IMR-90 (cell line): ENCODE measurements at regions not wholly inside any gene's neighbourhood (a gene's known extent, or its start where the extent isn't known, plus 50 kb on each side); places are given as distances from the start of the nearest gene placed in this dataset.

ENCODE experiments used
- CHD1 ChIP-seq: IDR thresholded peaks from 2 replicates; pipeline ENCODE4 v1.6.1; 2012; ENCODE audit warnings: low read depth, low read length, improper control_type of control experiment
- FOS ChIP-seq: fragments of 150-350 bp; IDR thresholded peaks from 2 replicates; pipeline ENCODE4 v1.6.1; 2016; ENCODE audit warnings: low read depth, low read length
- MAFK ChIP-seq: IDR thresholded peaks from 2 replicates; pipeline ENCODE4 v1.6.1; 2012; ENCODE audit warnings: low read depth, low read length, improper control_type of control experiment
- NFE2L2 ChIP-seq: fragments of 150-350 bp; IDR thresholded peaks from 2 replicates; pipeline ENCODE4 v1.6.1; 2016; ENCODE audit warnings: low read depth, mild to moderate bottlenecking, low read length
- POLR2A ChIP-seq: IDR thresholded peaks from 2 replicates; pipeline ENCODE4 v1.6.1; 2012; ENCODE audit warnings: mild to moderate bottlenecking, low read depth, low read length
- RAD21 ChIP-seq: IDR thresholded peaks from 2 replicates; pipeline ENCODE4 v1.6.1; 2012; ENCODE audit warnings: low read length, improper control_type of control experiment
- RCOR1 ChIP-seq: IDR thresholded peaks from 2 replicates; pipeline ENCODE4 v1.6.1; 2012; ENCODE audit warnings: mild to moderate bottlenecking, low read length, improper control_type of control experiment; ENCODE audit not compliant: insufficient replicate concordance
- TF ChIP-seq, protein P1 (sequence below): conservative IDR thresholded peaks from 2 replicates; pipeline ENCODE4 v1.5.1; 2012; ENCODE audit warnings: mild to moderate bottlenecking, low read depth, low read length, improper control_type of control experiment
- TF ChIP-seq, protein P2 (sequence below): fragments of 150-350 bp; IDR thresholded peaks from 2 replicates; pipeline ENCODE4 v1.6.1; 2016; ENCODE audit warnings: low read depth, mild to moderate bottlenecking, low read length, moderate library complexity, borderline replicate concordance

GRCh38 chr4:125838924-125839323 lies 524.2 kb downstream of the FAT4 start:
- TF ChIP-seq, protein P1, sequence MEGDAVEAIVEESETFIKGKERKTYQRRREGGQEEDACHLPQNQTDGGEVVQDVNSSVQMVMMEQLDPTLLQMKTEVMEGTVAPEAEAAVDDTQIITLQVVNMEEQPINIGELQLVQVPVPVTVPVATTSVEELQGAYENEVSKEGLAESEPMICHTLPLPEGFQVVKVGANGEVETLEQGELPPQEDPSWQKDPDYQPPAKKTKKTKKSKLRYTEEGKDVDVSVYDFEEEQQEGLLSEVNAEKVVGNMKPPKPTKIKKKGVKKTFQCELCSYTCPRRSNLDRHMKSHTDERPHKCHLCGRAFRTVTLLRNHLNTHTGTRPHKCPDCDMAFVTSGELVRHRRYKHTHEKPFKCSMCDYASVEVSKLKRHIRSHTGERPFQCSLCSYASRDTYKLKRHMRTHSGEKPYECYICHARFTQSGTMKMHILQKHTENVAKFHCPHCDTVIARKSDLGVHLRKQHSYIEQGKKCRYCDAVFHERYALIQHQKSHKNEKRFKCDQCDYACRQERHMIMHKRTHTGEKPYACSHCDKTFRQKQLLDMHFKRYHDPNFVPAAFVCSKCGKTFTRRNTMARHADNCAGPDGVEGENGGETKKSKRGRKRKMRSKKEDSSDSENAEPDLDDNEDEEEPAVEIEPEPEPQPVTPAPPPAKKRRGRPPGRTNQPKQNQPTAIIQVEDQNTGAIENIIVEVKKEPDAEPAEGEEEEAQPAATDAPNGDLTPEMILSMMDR, result no peak
- TF ChIP-seq CHD1 (no peak), POLR2A (no peak), MAFK (no peak), RAD21 (no peak), NFE2L2 (no peak), FOS (no peak), RCOR1 (no peak)
- TF ChIP-seq, protein P2, sequence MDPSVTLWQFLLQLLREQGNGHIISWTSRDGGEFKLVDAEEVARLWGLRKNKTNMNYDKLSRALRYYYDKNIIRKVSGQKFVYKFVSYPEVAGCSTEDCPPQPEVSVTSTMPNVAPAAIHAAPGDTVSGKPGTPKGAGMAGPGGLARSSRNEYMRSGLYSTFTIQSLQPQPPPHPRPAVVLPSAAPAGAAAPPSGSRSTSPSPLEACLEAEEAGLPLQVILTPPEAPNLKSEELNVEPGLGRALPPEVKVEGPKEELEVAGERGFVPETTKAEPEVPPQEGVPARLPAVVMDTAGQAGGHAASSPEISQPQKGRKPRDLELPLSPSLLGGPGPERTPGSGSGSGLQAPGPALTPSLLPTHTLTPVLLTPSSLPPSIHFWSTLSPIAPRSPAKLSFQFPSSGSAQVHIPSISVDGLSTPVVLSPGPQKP, result no peak
